Skeletal muscle tissue (tissue), 3 donors: ENCODE measurements at regions not wholly inside any gene's neighbourhood (a gene's known extent, or its start where the extent isn't known, plus 50 kb on each side); places are given as distances from the start of the nearest gene placed in this dataset.
A peak's percentile ranks its signal among the peaks of the same experiment; 100 is the strongest.
"Not testable (repeated sequence)": the region's sequence is repeated elsewhere in the genome, so short reads cannot be mapped to it uniquely, and the experiment has no call there.

ENCODE experiments used
- H3K27ac ChIP-seq: one replicate; pipeline ENCODE4 v1.7.0; 2013; ENCODE audit warnings: mild to moderate bottlenecking, low read depth, low read length, inconsistent platforms
- H3K27me3 ChIP-seq, 3 donors: one replicate each; pipeline ENCODE4 v1.7.0; 2013; ENCODE audit warnings: low read length in 3 of 3; ENCODE audit not compliant: control insufficient read depth in 3 of 3, insufficient read depth in 3 of 3
- H3K36me3 ChIP-seq, 3 donors: one replicate each; pipeline ENCODE4 v1.7.0; 2013; ENCODE audit warnings: low read length in 3 of 3; ENCODE audit not compliant: control insufficient read depth in 3 of 3, insufficient read depth in 3 of 3
- H3K4me1 ChIP-seq, 3 donors: one replicate each; pipeline ENCODE4 v1.7.0; 2013; ENCODE audit warnings: low read length in 3 of 3, mild to moderate bottlenecking in 3 of 3; ENCODE audit not compliant: control insufficient read depth in 3 of 3, insufficient read depth in 3 of 3
- H3K4me3 ChIP-seq, 3 donors: one replicate each; pipeline ENCODE4 v1.7.0; 2013; ENCODE audit warnings: low read length in 3 of 3
- H3K9ac ChIP-seq, 3 donors: one replicate each; pipeline ENCODE4 v1.7.0; 2013; ENCODE audit warnings: low read length in 3 of 3, mild to moderate bottlenecking in 3 of 3, moderate library complexity in 2 of 3, low read depth in 1 of 3
- H3K9me3 ChIP-seq, 3 donors: one replicate each; pipeline ENCODE4 v1.7.0; 2013; ENCODE audit warnings: low read length in 3 of 3; ENCODE audit not compliant: control insufficient read depth in 3 of 3
- donor health status: Osteomylitis.

DNA sequence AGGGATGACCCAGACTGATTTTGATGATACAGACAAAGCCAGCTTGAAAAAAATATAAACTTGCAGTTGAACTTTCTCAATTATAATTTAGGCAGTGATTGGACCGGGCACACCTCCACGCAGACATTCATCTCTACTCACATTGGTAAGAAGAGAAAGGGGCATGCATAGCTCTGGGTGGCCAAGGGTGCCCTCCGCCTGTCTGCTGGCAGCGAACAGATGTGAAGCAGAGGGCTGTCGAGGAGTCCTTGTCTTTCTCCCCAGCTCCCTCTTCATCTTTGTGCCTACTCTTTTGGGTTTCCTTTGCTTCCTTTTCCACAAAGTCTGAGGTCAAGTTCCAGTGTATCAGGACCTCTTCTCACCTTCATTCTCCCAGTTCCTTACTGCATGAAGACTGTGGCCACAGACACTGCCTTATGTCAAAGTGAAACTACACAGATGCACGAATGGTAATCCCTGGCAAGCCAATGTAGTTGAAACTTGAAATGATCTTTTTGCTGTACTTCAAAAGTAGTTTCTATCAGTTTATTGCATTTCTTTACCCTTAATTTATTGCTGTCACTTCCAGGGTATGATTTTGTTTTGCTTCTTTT, 343.7 kb upstream of the SOX9 start:
- H3K9me3 ChIP-seq: no peaks in the 10 kb centered on the region
- H3K27me3 ChIP-seq: peaks cover 0 to 3% (median 0%) of the 10 kb centered on the region in 3 donors
- H3K36me3 ChIP-seq: no peaks in the 10 kb centered on the region
- H3K4me3 ChIP-seq: peak overlapping the region in 1 of 3 donors; percentile 7
- H3K27ac ChIP-seq: no peak overlapping the region
- H3K4me1 ChIP-seq: no peaks in the 10 kb centered on the region
- H3K9ac ChIP-seq: no peak overlapping the region

GRCh38 chr17:71779482-71779881, 341.3 kb upstream of the SOX9 start:
- no peak overlapping the region for H3K27ac ChIP-seq
- H3K27me3 ChIP-seq: peaks cover 0 to 3% (median 0%) of the 10 kb centered on the region in 3 donors
- no peaks in the 10 kb centered on the region for H3K4me1 ChIP-seq
- no peaks in the 10 kb centered on the region for H3K9me3 ChIP-seq
- no peak overlapping the region for H3K4me3 ChIP-seq
- no peaks in the 10 kb centered on the region for H3K36me3 ChIP-seq
- no peak overlapping the region for H3K9ac ChIP-seq

- Histone ChIP-seq H3K27me3 (peaks cover 0 to 3% (median 0%) of the 10 kb centered on the region in 3 donors), H3K36me3 (no peaks in the 10 kb centered on the region), H3K27ac (no peak overlapping the region), H3K9ac (no peak overlapping the region), H3K9me3 (no peaks in the 10 kb centered on the region), H3K4me3 (no peak overlapping the region), H3K4me1 (no peaks in the 10 kb centered on the region)
These were observed 340.2 kb upstream of the SOX9 start for GRCh38 chr17:71780596-71780995.

DNA sequence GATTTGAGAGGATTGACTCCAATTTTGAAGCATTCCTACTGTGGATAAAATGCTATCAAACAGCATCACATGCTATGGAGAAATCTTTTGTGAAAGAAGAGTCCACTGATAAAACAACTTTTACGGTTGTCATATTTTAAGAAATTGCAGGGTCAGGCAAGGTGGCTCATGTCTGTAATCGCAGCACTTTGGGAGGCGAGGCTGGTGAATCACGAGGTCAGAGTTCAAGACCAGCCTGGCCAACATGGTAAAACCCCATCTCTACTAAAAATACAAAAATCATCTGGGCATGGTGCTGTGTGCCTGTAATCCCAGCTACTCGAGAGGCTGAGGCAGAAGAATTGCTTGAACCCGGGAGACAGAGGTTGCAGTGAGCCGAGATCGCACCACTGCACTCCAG, 338.8 kb upstream of the SOX9 start:
- H3K4me1 ChIP-seq, H3K27ac ChIP-seq, H3K4me3 ChIP-seq, H3K9me3 ChIP-seq, H3K36me3 ChIP-seq, H3K9ac ChIP-seq, H3K27me3 ChIP-seq: not testable (repeated sequence)

- Histone ChIP-seq H3K9me3 (no peaks in the 10 kb centered on the region), H3K27ac (no peak overlapping the region), H3K4me1 (no peaks in the 10 kb centered on the region), H3K9ac (no peak overlapping the region), H3K4me3 (no peak overlapping the region), H3K36me3 (no peaks in the 10 kb centered on the region), H3K27me3 (peaks cover 0 to 2% (median 0%) of the 10 kb centered on the region in 3 donors)
These were observed 330.0 kb upstream of the SOX9 start for GRCh38 chr17:71790791-71791190.

DNA sequence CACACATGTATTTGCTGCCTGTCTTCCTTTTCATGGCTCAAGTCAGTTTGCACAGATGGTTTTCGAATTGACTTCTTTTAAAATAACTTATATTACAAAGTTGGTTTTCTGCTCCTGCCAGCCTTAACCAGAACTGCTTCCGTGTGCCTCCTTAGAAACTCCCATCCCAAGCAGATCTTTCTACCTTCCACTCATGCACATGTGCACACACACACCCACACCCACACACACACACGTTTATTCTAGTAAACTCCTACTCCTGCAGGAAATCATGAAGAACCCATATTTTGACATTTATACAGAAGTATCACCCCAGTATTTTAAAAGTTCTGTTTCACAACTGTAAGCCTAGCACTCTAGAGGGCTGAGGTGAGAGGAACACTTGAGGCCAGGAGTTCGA, 329.5 kb upstream of the SOX9 start:
- no peak overlapping the region for H3K27ac ChIP-seq
- no peak overlapping the region for H3K9ac ChIP-seq
- no peak overlapping the region for H3K4me3 ChIP-seq
- peaks cover 0 to 2% (median 0%) of the 10 kb centered on the region in 3 donors for H3K27me3 ChIP-seq
- H3K4me1 ChIP-seq: no peaks in the 10 kb centered on the region
- H3K36me3 ChIP-seq: no peaks in the 10 kb centered on the region
- H3K9me3 ChIP-seq: no peaks in the 10 kb centered on the region

DNA sequence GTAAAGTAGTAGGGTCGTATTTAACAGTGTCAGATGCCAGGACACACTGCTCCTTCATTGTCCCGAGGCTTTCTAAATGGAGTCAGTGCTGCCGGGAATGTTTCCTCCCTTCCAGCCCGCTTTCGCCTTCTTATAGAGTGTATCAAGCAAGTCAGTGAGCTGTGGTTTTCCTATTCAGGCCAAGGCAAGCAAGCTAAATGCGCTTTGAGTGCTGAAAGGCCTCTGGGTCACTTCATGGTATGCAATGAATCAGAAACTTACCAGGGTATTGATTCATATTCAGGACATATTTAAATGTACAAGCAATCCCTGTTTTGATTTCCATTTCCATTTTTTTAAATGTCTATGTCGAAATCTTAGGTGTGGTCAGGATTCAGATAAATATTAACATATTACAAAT, 327.9 kb upstream of the SOX9 start:
- Histone ChIP-seq H3K4me1 (no peaks in the 10 kb centered on the region), H3K27ac (no peak overlapping the region), H3K9me3 (no peaks in the 10 kb centered on the region)

GRCh38 chr17:71793518-71793917, 327.3 kb upstream of the SOX9 start:
- Histone ChIP-seq H3K27ac (no peak overlapping the region), H3K4me1 (no peaks in the 10 kb centered on the region), H3K4me3 (no peak overlapping the region), H3K9me3 (no peaks in the 10 kb centered on the region), H3K36me3 (no peaks in the 10 kb centered on the region), H3K27me3 (peaks cover 0 to 2% (median 0%) of the 10 kb centered on the region in 3 donors), H3K9ac (no peak overlapping the region)

More for the DNA sequence above, 327.9 kb upstream of the SOX9 start:
- Histone ChIP-seq H3K36me3 (no peaks in the 10 kb centered on the region), H3K9ac (no peak overlapping the region), H3K4me3 (no peak overlapping the region), H3K27me3 (peaks cover 0 to 2% (median 0%) of the 10 kb centered on the region in 3 donors)

DNA sequence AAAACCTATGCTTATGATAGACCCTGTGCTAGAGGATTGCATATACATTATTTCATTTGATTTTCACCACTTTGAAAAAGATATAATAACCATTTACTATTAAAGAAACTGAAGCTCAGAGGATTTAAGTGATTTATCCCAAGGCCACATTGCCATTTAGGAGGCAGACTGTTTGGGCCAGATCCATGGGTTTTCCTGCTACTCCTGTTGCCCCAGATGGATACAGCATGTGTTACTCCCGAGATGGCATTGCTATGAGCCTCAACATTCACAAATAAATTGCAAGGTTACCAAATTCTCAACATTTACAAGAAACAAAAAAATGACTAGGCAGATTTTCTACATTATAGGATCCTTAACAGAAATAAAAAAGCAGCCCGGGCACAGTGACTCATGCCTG, 322.1 kb upstream of the SOX9 start:
- Histone ChIP-seq H3K36me3 (no peaks in the 10 kb centered on the region), H3K27me3 (no peaks in the 10 kb centered on the region), H3K27ac (no peak overlapping the region), H3K4me3 (no peak overlapping the region), H3K9me3 (no peaks in the 10 kb centered on the region), H3K9ac (no peak overlapping the region), H3K4me1 (peaks cover 0 to 5% (median 3%) of the 10 kb centered on the region in 3 donors)

- Histone ChIP-seq H3K27ac (no peak overlapping the region), H3K36me3 (no peaks in the 10 kb centered on the region), H3K27me3 (no peaks in the 10 kb centered on the region), H3K4me3 (no peak overlapping the region), H3K4me1 (peaks cover 0 to 5% (median 3%) of the 10 kb centered on the region in 3 donors), H3K9me3 (no peaks in the 10 kb centered on the region), H3K9ac (no peak overlapping the region)
These were observed 321.2 kb upstream of the SOX9 start for GRCh38 chr17:71799657-71800056.
